ENCODE measurements at regions not wholly inside any gene's neighbourhood (a gene's known extent, or its start where the extent isn't known, plus 50 kb on each side); places are given as distances from the start of the nearest gene placed in this dataset.

GRCh38 chr5:5708367-5708919 is 286.0 kb downstream of the ICE1 start:
- Histone ChIP-seq H2BK5ac (ENCODE audit: insufficient read length, low read length) (no peak overlapping the region), H2BK12ac (ENCODE audit: insufficient read length, low read depth, low read length) (no peak overlapping the region), H4K20me1 (ENCODE audit: control insufficient read depth, insufficient read depth, insufficient read length) (no peaks in the 10 kb centered on the region), H3T11ph (ENCODE audit: low read length) (no peak overlapping the region), H2AFZ (ENCODE audit: low read length) (no peak overlapping the region), H3K79me2 (ENCODE audit: insufficient read depth, low read length) (no peaks in the 10 kb centered on the region), H3K9ac (ENCODE audit: extremely low read depth, insufficient read length, low read length) (no peak overlapping the region), H4K8ac (replicated peaks; ENCODE audit: insufficient read length, low read depth, low read length) (no peak overlapping the region), H3K27me3 (ENCODE audit: insufficient read depth, low read length) (no peaks in the 10 kb centered on the region), H3K14ac (ENCODE audit: insufficient read depth, low read length) (no peak overlapping the region), H2BK15ac (ENCODE audit: low read depth, low read length) (no peak overlapping the region), H2BK20ac (ENCODE audit: low read depth, low read length, poor library complexity, severe bottlenecking) (no peak overlapping the region), H3K27ac (ENCODE audit: insufficient read length, low read depth, low read length) (no peak overlapping the region), H3K56ac (ENCODE audit: insufficient read length, low read depth, low read length) (no peak overlapping the region), H2AK5ac (ENCODE audit: insufficient read length, low read length) (no peak overlapping the region), H4K91ac (ENCODE audit: insufficient read length, low read depth, low read length) (no peak overlapping the region), H3K4me1 (ENCODE audit: insufficient read depth, low read length) (no peaks in the 10 kb centered on the region), H3K18ac (ENCODE audit: insufficient read length, low read depth, low read length) (no peak overlapping the region), H3K4me2 (ENCODE audit: insufficient read depth, insufficient read length, low read length) (no peak overlapping the region), H4K5ac (ENCODE audit: insufficient read length, low read depth, low read length) (no peak overlapping the region), H3K4ac (ENCODE audit: low read depth, low read length) (no peak overlapping the region), H2BK120ac (ENCODE audit: low read depth, low read length, poor library complexity, severe bottlenecking) (no peak overlapping the region), H3K9me3 (ENCODE audit: control insufficient read depth, low read depth, low read length) (no peaks in the 10 kb centered on the region), H3K79me1 (ENCODE audit: insufficient read depth, low read depth, low read length, poor library complexity, severe bottlenecking) (no peaks in the 10 kb centered on the region), H3K23me2 (ENCODE audit: insufficient read length, low read depth, low read length, poor library complexity, severe bottlenecking) (no peaks in the 10 kb centered on the region), H3K23ac (ENCODE audit: insufficient read length, low read depth, low read length) (no peak overlapping the region)
- Mint-ChIP-seq H3K4me1 (peaks cover 8 to 19% of the 10 kb centered on the region in 2 experiments; a peak in 3 of 4 replicates), H3K36me3 (ENCODE audit: insufficient read depth in 1 of 3, low read depth in 3 of 3) (peaks cover 5 to 16% (median 13%) of the 10 kb centered on the region in 3 experiments; a peak in 6 of 7 replicates), H3K27me3 (ENCODE audit: low read depth) (no peaks in the 10 kb centered on the region), H3K9me3 (peaks cover 14 to 15% of the 10 kb centered on the region in 2 experiments), H3K27ac (no peak overlapping the region; a peak in 1 of 7 replicates), H3K4me3 (no peak overlapping the region)
- no CpG with 5 or more reads among the region's 7 CpGs for WGBS (ENCODE audit: extremely low coverage, insufficient read length, low lambda C conversion rate)
- no peak for DNase-seq
- TF ChIP-seq CTCF (conservative IDR thresholded peaks at IDR 0.05): no peak
